ENCODE measurements at regions not wholly inside any gene's neighbourhood (a gene's known extent, or its start where the extent isn't known, plus 50 kb on each side); places are given as distances from the start of the nearest gene placed in this dataset.
"Not testable (repeated sequence)": the region's sequence is repeated elsewhere in the genome, so short reads cannot be mapped to it uniquely, and the experiment has no call there.

GRCh38 chr12:42708374-42708773 is 118.8 kb upstream of the PRICKLE1 start:
- DNase-seq (ENCODE audit: low read depth), result not testable (repeated sequence)

GRCh38 chr12:42707312-42708226 is 118.0 kb upstream of the PRICKLE1 start:
- DNase-seq (ENCODE audit: low read depth), result no peak

- no peak for DNase-seq (ENCODE audit: low read depth)
Measured at GRCh38 chr12:42706321-42706720, 116.8 kb upstream of the PRICKLE1 start.

GRCh38 chr12:42705863-42706262 is 116.3 kb upstream of the PRICKLE1 start:
- DNase-seq (ENCODE audit: low read depth), result peak; percentile 76

GRCh38 chr12:42704810-42705401 is 115.4 kb upstream of the PRICKLE1 start:
- no peak for DNase-seq (ENCODE audit: low read depth)

GRCh38 chr12:42704340-42704739 is 114.8 kb upstream of the PRICKLE1 start:
- no peak for DNase-seq (ENCODE audit: low read depth)

GRCh38 chr12:42701084-42701483 is 111.5 kb upstream of the PRICKLE1 start:
- DNase-seq (ENCODE audit: low read depth), result no peak

- DNase-seq (ENCODE audit: low read depth), result no peak
Measured at GRCh38 chr12:42698213-42698612, 108.7 kb upstream of the PRICKLE1 start.

GRCh38 chr12:42696406-42697149 is 107.0 kb upstream of the PRICKLE1 start:
- DNase-seq (ENCODE audit: low read depth), result no peak

GRCh38 chr12:42695490-42695995 is 106.0 kb upstream of the PRICKLE1 start:
- no peak for DNase-seq (ENCODE audit: low read depth)

GRCh38 chr12:42692749-42693148 is 103.2 kb upstream of the PRICKLE1 start:
- no peak for DNase-seq (ENCODE audit: low read depth)

- no peak for DNase-seq (ENCODE audit: low read depth)
Measured at GRCh38 chr12:42691991-42692557, 102.5 kb upstream of the PRICKLE1 start.

- no peak for DNase-seq (ENCODE audit: low read depth)
Measured at GRCh38 chr12:42690264-42690663, 100.7 kb upstream of the PRICKLE1 start.

GRCh38 chr12:42689699-42690098 is 100.2 kb upstream of the PRICKLE1 start:
- no peak for DNase-seq (ENCODE audit: low read depth)

GRCh38 chr12:42686514-42687172 is 97.1 kb upstream of the PRICKLE1 start:
- no peak for DNase-seq (ENCODE audit: low read depth)

- no peak for DNase-seq (ENCODE audit: low read depth)
Measured at GRCh38 chr12:42684802-42685071, 95.2 kb upstream of the PRICKLE1 start.

- DNase-seq (ENCODE audit: low read depth), result no peak
Measured at GRCh38 chr12:42683933-42684801, 94.6 kb upstream of the PRICKLE1 start.

- DNase-seq (ENCODE audit: low read depth), result no peak
Measured at GRCh38 chr12:42683266-42683665, 93.7 kb upstream of the PRICKLE1 start.

- DNase-seq (ENCODE audit: low read depth), result peak; percentile 31
Measured at GRCh38 chr12:42679466-42679865, 89.9 kb upstream of the PRICKLE1 start.

GRCh38 chr12:42677461-42677860 is 87.9 kb upstream of the PRICKLE1 start:
- no peak for DNase-seq (ENCODE audit: low read depth)

GRCh38 chr12:42673535-42673934 is 84.0 kb upstream of the PRICKLE1 start:
- no peak for DNase-seq (ENCODE audit: low read depth)
